ENCODE measurements at regions not wholly inside any gene's neighbourhood (a gene's known extent, or its start where the extent isn't known, plus 50 kb on each side); places are given as distances from the start of the nearest gene placed in this dataset.
A peak's percentile ranks its signal among the peaks of the same experiment; 100 is the strongest.

- H3K79me2 ChIP-seq (ENCODE audit: control insufficient read depth, insufficient read depth, low read length), result no peaks in the 10 kb centered on the region
- intact Hi-C loops (cut with micrococcal nuclease), result loop anchor here (1.0 to 5.0 kb wide), 2 partner anchors 10 to 42 kb away; no protein-coding TSS in a partner anchor
- peak overlapping the region; percentile 36 for H2AFZ ChIP-seq (ENCODE audit: insufficient read depth, low read depth, low read length, poor library complexity, severe bottlenecking)
- no peaks in the 10 kb centered on the region for H3K36me3 ChIP-seq (replicated peaks in 1 of 2; ENCODE audit: control extremely low read depth in 1 of 2, control insufficient read depth in 1 of 2, extremely low read depth in 1 of 2, insufficient read depth in 2 of 2, low read length in 1 of 2)
- H3K4me1 ChIP-seq (ENCODE audit: control insufficient read depth in 2 of 2, insufficient read depth in 2 of 2, low read length in 2 of 2), result peaks cover 24 to 44% of the 10 kb centered on the region in 2 donors
- DNase-seq, result peak; percentile 37
- no peaks in the 10 kb centered on the region for H3K27me3 Mint-ChIP-seq
- H4K20me1 ChIP-seq (ENCODE audit: control insufficient read depth, insufficient read depth, low read length, poor library complexity, severe bottlenecking), result no peaks in the 10 kb centered on the region
- no peaks in the 10 kb centered on the region for H3K9me3 Mint-ChIP-seq (ENCODE audit: insufficient read depth)
- peaks cover 0 to 4% (median 0%) of the 10 kb centered on the region in 3 donors for H3K9me3 ChIP-seq (ENCODE audit: control extremely low read depth in 1 of 3, control insufficient read depth in 2 of 3, insufficient read depth in 1 of 3, low read length in 2 of 3)
- H3K4me2 ChIP-seq (replicated peaks; ENCODE audit: low read depth, low read length, poor library complexity, severe bottlenecking), result peak overlapping the region; percentile 59
- ATAC-seq (ENCODE audit: low read depth), result peak; percentile 53
- ChIA-PET CTCF (no interaction called here), POLR2A (no interaction called here)
- peak overlapping the region; percentile 59 for H3K4me3 Mint-ChIP-seq
- H3K27ac ChIP-seq (ENCODE audit: low read length in 2 of 2), result peak overlapping the region in 1 of 2 donors; percentile 43
- peak overlapping the region; percentile 50 for H3K27ac Mint-ChIP-seq
- TF ChIP-seq EZH2 (IDR thresholded peaks at IDR 0.05; ENCODE audit: borderline replicate concordance, insufficient read depth, low read depth, low read length, poor library complexity, severe bottlenecking), result no peak
- no peak for TF ChIP-seq CTCF (IDR thresholded peaks at IDR 0.05)
- WGBS (ENCODE audit: insufficient coverage), result 68% methylated on average over 2 of the region's 4 CpGs
- no peaks in the 10 kb centered on the region for H3K27me3 ChIP-seq (replicated peaks in 1 of 4; ENCODE audit: control extremely low read depth in 1 of 4, control insufficient read depth in 3 of 4, insufficient read depth in 4 of 4, low read length in 3 of 4)
- no peak overlapping the region for H3K9ac ChIP-seq (ENCODE audit: low read length)
- no peak overlapping the region for H3K4me3 ChIP-seq (ENCODE audit: control extremely low read depth in 1 of 5, extremely low read depth in 1 of 5, insufficient read depth in 1 of 5, low read depth in 2 of 5, low read length in 4 of 5)
- H3K4me1 Mint-ChIP-seq, result peaks cover 51% of the 10 kb centered on the region
These were observed 103.5 kb upstream of the SPRY2 start for GRCh38 chr13:80444240-80445015.

GRCh38 chr13:80442609-80443008 lies 101.7 kb upstream of the SPRY2 start:
- no peak overlapping the region for H3K9ac ChIP-seq (ENCODE audit: low read length)

More at GRCh38 chr13:80442609-80443008, 101.7 kb upstream of the SPRY2 start:
- no peaks in the 10 kb centered on the region for H3K9me3 ChIP-seq (ENCODE audit: control extremely low read depth in 1 of 3, control insufficient read depth in 2 of 3, insufficient read depth in 1 of 3, low read length in 2 of 3)
- ChIA-PET CTCF (no interaction called here), POLR2A (no interaction called here)
- no peaks in the 10 kb centered on the region for H3K27me3 ChIP-seq (replicated peaks in 1 of 4; ENCODE audit: control extremely low read depth in 1 of 4, control insufficient read depth in 3 of 4, insufficient read depth in 4 of 4, low read length in 3 of 4)
- H3K9me3 Mint-ChIP-seq (ENCODE audit: insufficient read depth), result no peaks in the 10 kb centered on the region
- intact Hi-C loops (cut with micrococcal nuclease), result loop anchor here (5.0 kb wide), 1 partner anchor 40 kb away; no protein-coding TSS in a partner anchor
- H3K79me2 ChIP-seq (ENCODE audit: control insufficient read depth, insufficient read depth, low read length), result no peaks in the 10 kb centered on the region
- no peaks in the 10 kb centered on the region for H3K36me3 ChIP-seq (replicated peaks in 1 of 2; ENCODE audit: control extremely low read depth in 1 of 2, control insufficient read depth in 1 of 2, extremely low read depth in 1 of 2, insufficient read depth in 2 of 2, low read length in 1 of 2)
- H3K4me3 Mint-ChIP-seq, result no peak overlapping the region
- ATAC-seq (ENCODE audit: low read depth) (no peak), DNase-seq (no peak)
- no peak for TF ChIP-seq EZH2 (IDR thresholded peaks at IDR 0.05; ENCODE audit: borderline replicate concordance, insufficient read depth, low read depth, low read length, poor library complexity, severe bottlenecking)
- TF ChIP-seq CTCF (IDR thresholded peaks at IDR 0.05), result no peak
- no peak overlapping the region for H3K27ac ChIP-seq (ENCODE audit: low read length in 2 of 2)
- H2AFZ ChIP-seq (ENCODE audit: insufficient read depth, low read depth, low read length, poor library complexity, severe bottlenecking), result no peak overlapping the region
- no peak overlapping the region for H3K4me3 ChIP-seq (ENCODE audit: control extremely low read depth in 1 of 5, extremely low read depth in 1 of 5, insufficient read depth in 1 of 5, low read depth in 2 of 5, low read length in 4 of 5)
- H3K4me1 Mint-ChIP-seq, result peaks cover 41% of the 10 kb centered on the region
- H3K4me2 ChIP-seq (replicated peaks; ENCODE audit: low read depth, low read length, poor library complexity, severe bottlenecking), result peak overlapping the region; percentile 27
- no peaks in the 10 kb centered on the region for H4K20me1 ChIP-seq (ENCODE audit: control insufficient read depth, insufficient read depth, low read length, poor library complexity, severe bottlenecking)
- H3K27ac Mint-ChIP-seq, result no peak overlapping the region
- H3K4me1 ChIP-seq (ENCODE audit: control insufficient read depth in 2 of 2, insufficient read depth in 2 of 2, low read length in 2 of 2), result peaks cover 16 to 40% of the 10 kb centered on the region in 2 donors
- no peaks in the 10 kb centered on the region for H3K27me3 Mint-ChIP-seq
